Activated CD4-positive, alpha-beta T cell treated with anti-CD3 and anti-CD28 coated beads, Interleukin-2, amount 10 ng/mL, durations not matched to agents 24 days and 14 days (primary cell): ENCODE measurements at regions not wholly inside any gene's neighbourhood (a gene's known extent, or its start where the extent isn't known, plus 50 kb on each side); places are given as distances from the start of the nearest gene placed in this dataset.
"Not testable (repeated sequence)": the region's sequence is repeated elsewhere in the genome, so short reads cannot be mapped to it uniquely, and the experiment has no call there.

ENCODE experiments used
- DNase-seq: peaks from one replicate; pipeline ENCODE4 v3.0.0; 2022
- H3K27ac Mint-ChIP-seq: one replicate; pipeline ENCODE4 v1.8.0; 2022; ENCODE audit warnings: mild to moderate bottlenecking, mixed read lengths
- H3K27me3 Mint-ChIP-seq: one replicate; pipeline ENCODE4 v1.8.0; 2022; ENCODE audit warnings: mixed read lengths
- H3K36me3 Mint-ChIP-seq: one replicate; pipeline ENCODE4 v1.8.0; 2022; ENCODE audit warnings: low read depth, mild to moderate bottlenecking, mixed read lengths
- H3K4me1 Mint-ChIP-seq: one replicate; pipeline ENCODE4 v1.8.0; 2021; ENCODE audit warnings: mixed read lengths
- H3K4me3 Mint-ChIP-seq: one replicate; pipeline ENCODE4 v1.8.0; 2022; ENCODE audit warnings: mild to moderate bottlenecking, moderate library complexity, mixed read lengths
- H3K9me3 Mint-ChIP-seq: one replicate; pipeline ENCODE4 v1.8.0; 2021; ENCODE audit warnings: mixed read lengths
- intact Hi-C: fragments of 100-400 bp; cut with micrococcal nuclease; formaldehyde crosslinking; loops from one replicate; pipeline ENCODE4 v1.15.1; 2023

GRCh38 chr3:75241226-75241962, 422.7 kb upstream of the FRG2C start:
- DNase-seq, H3K4me1 Mint-ChIP-seq, H3K4me3 Mint-ChIP-seq, H3K36me3 Mint-ChIP-seq, H3K27ac Mint-ChIP-seq, H3K9me3 Mint-ChIP-seq, intact Hi-C loops, H3K27me3 Mint-ChIP-seq: not testable (repeated sequence)

GRCh38 chr3:75242012-75242735, 422.0 kb upstream of the FRG2C start:
- no peak for DNase-seq
- Mint-ChIP-seq H3K27me3 (no peaks in the 10 kb centered on the region), H3K4me1 (no peaks in the 10 kb centered on the region), H3K36me3 (no peaks in the 10 kb centered on the region), H3K9me3 (no peaks in the 10 kb centered on the region), H3K4me3 (no peak overlapping the region), H3K27ac (no peak overlapping the region)
- intact Hi-C loops, result no loop called here

- Mint-ChIP-seq H3K27me3 (no peaks in the 10 kb centered on the region), H3K27ac (no peak overlapping the region), H3K4me3 (no peak overlapping the region), H3K4me1 (no peaks in the 10 kb centered on the region), H3K9me3 (no peaks in the 10 kb centered on the region), H3K36me3 (no peaks in the 10 kb centered on the region)
- no peak for DNase-seq
- intact Hi-C loops, result no loop called here
These were observed 415.2 kb upstream of the FRG2C start for GRCh38 chr3:75248974-75249373.

GRCh38 chr3:75254685-75255084, 409.4 kb upstream of the FRG2C start:
- H3K4me1 Mint-ChIP-seq, result no peaks in the 10 kb centered on the region
- intact Hi-C loops, result no loop called here
- no peaks in the 10 kb centered on the region for H3K36me3 Mint-ChIP-seq
- H3K27me3 Mint-ChIP-seq, result no peaks in the 10 kb centered on the region
- no peak overlapping the region for H3K27ac Mint-ChIP-seq
- H3K9me3 Mint-ChIP-seq, result no peaks in the 10 kb centered on the region
- no peak for DNase-seq
- no peak overlapping the region for H3K4me3 Mint-ChIP-seq

GRCh38 chr3:75258825-75259683, 405.1 kb upstream of the FRG2C start:
- H3K36me3 Mint-ChIP-seq, intact Hi-C loops, H3K9me3 Mint-ChIP-seq: not testable (repeated sequence)

GRCh38 chr3:75260975-75261374, 403.2 kb upstream of the FRG2C start:
- intact Hi-C loops, DNase-seq, H3K9me3 Mint-ChIP-seq, H3K27me3 Mint-ChIP-seq, H3K36me3 Mint-ChIP-seq, H3K4me3 Mint-ChIP-seq, H3K27ac Mint-ChIP-seq, H3K4me1 Mint-ChIP-seq: not testable (repeated sequence)

More at GRCh38 chr3:75258825-75259683, 405.1 kb upstream of the FRG2C start:
- not testable (repeated sequence) for H3K4me1 Mint-ChIP-seq, H3K4me3 Mint-ChIP-seq, H3K27me3 Mint-ChIP-seq, DNase-seq, H3K27ac Mint-ChIP-seq

GRCh38 chr3:75262661-75263060, 401.5 kb upstream of the FRG2C start:
- H3K27me3 Mint-ChIP-seq, result no peaks in the 10 kb centered on the region
- H3K4me1 Mint-ChIP-seq, result no peaks in the 10 kb centered on the region
- no peaks in the 10 kb centered on the region for H3K9me3 Mint-ChIP-seq
- no peaks in the 10 kb centered on the region for H3K36me3 Mint-ChIP-seq
- H3K4me3 Mint-ChIP-seq, result no peak overlapping the region
- no peak for DNase-seq
- H3K27ac Mint-ChIP-seq, result no peak overlapping the region
- intact Hi-C loops, result no loop called here

- no peak overlapping the region for H3K27ac Mint-ChIP-seq
- H3K9me3 Mint-ChIP-seq, result no peaks in the 10 kb centered on the region
- H3K27me3 Mint-ChIP-seq, result no peaks in the 10 kb centered on the region
- no peak for DNase-seq
- intact Hi-C loops, result no loop called here
- no peak overlapping the region for H3K4me3 Mint-ChIP-seq
- H3K36me3 Mint-ChIP-seq, result no peaks in the 10 kb centered on the region
- H3K4me1 Mint-ChIP-seq, result no peaks in the 10 kb centered on the region
These were observed 398.2 kb upstream of the FRG2C start for GRCh38 chr3:75265897-75266296.

GRCh38 chr3:75268576-75268975, 395.6 kb upstream of the FRG2C start:
- H3K36me3 Mint-ChIP-seq, H3K4me1 Mint-ChIP-seq, H3K27me3 Mint-ChIP-seq, H3K9me3 Mint-ChIP-seq, DNase-seq, H3K27ac Mint-ChIP-seq, H3K4me3 Mint-ChIP-seq, intact Hi-C loops: not testable (repeated sequence)

GRCh38 chr3:75272237-75272636, 391.9 kb upstream of the FRG2C start:
- H3K36me3 Mint-ChIP-seq, H3K27ac Mint-ChIP-seq, H3K27me3 Mint-ChIP-seq, H3K4me1 Mint-ChIP-seq, H3K9me3 Mint-ChIP-seq, DNase-seq, intact Hi-C loops, H3K4me3 Mint-ChIP-seq: not testable (repeated sequence)

GRCh38 chr3:75272691-75273090, 391.4 kb upstream of the FRG2C start:
- no peaks in the 10 kb centered on the region for H3K36me3 Mint-ChIP-seq
- DNase-seq, result no peak

GRCh38 chr3:75285531-75286148, 378.5 kb upstream of the FRG2C start:
- DNase-seq, H3K27me3 Mint-ChIP-seq, H3K9me3 Mint-ChIP-seq, H3K4me1 Mint-ChIP-seq, H3K4me3 Mint-ChIP-seq, H3K27ac Mint-ChIP-seq, H3K36me3 Mint-ChIP-seq, intact Hi-C loops: not testable (repeated sequence)

More at GRCh38 chr3:75272691-75273090, 391.4 kb upstream of the FRG2C start:
- Mint-ChIP-seq H3K4me3 (no peak overlapping the region), H3K27me3 (no peaks in the 10 kb centered on the region), H3K27ac (no peak overlapping the region), H3K9me3 (no peaks in the 10 kb centered on the region), H3K4me1 (no peaks in the 10 kb centered on the region)
- intact Hi-C loops, result no loop called here

- H3K36me3 Mint-ChIP-seq, H3K27me3 Mint-ChIP-seq, H3K27ac Mint-ChIP-seq, intact Hi-C loops, H3K9me3 Mint-ChIP-seq, DNase-seq, H3K4me1 Mint-ChIP-seq, H3K4me3 Mint-ChIP-seq: not testable (repeated sequence)
These were observed 375.1 kb upstream of the FRG2C start for GRCh38 chr3:75288972-75289574.
